GM12892 (cell line): ENCODE measurements at regions not wholly inside any gene's neighbourhood (a gene's known extent, or its start where the extent isn't known, plus 50 kb on each side); places are given as distances from the start of the nearest gene placed in this dataset.

Experiments used
- POLR2A ChIP-seq: IDR thresholded peaks from 2 replicates; pipeline ENCODE4 v1.6.1; 2011; ENCODE audit warnings: low read depth, low read length, control low read depth
- POLR2AphosphoS5 ChIP-seq: IDR thresholded peaks from 2 replicates; pipeline ENCODE4 v1.6.1; 2011; ENCODE audit warnings: low read depth, low read length, control low read depth

GRCh38 chr2:207216457-207216856 is 50.7 kb upstream of the KLF7 start:
- TF ChIP-seq POLR2A, result no peak
- TF ChIP-seq POLR2AphosphoS5, result no peak
